T-helper 17 cell (primary cell): ENCODE measurements at regions not wholly inside any gene's neighbourhood (a gene's known extent, or its start where the extent isn't known, plus 50 kb on each side); places are given as distances from the start of the nearest gene placed in this dataset.

Experiments
- ATAC-seq: fragments of 150-1000 bp; cut with Tn5 transposase; 2 replicates; pipeline ENCODE4 v1.10.0; 2021; ENCODE audit warnings: mild to moderate bottlenecking, moderate library complexity
- DNase-seq, 3 donors: peaks; one replicate each; pipeline versions ENCODE4 v3.0.0 to v3.0.0-alpha.2; 2020 to 2021
- H3K9me3 ChIP-seq: one replicate; pipeline ENCODE4 v1.7.0; 2013; ENCODE audit warnings: low read length, mild to moderate bottlenecking; ENCODE audit not compliant: control insufficient read depth, poor library complexity, severe bottlenecking
- H3K27ac Mint-ChIP-seq: one replicate; pipeline ENCODE4 v1.8.0; 2022; ENCODE audit warnings: mild to moderate bottlenecking, moderate library complexity, mixed read lengths
- H3K27me3 Mint-ChIP-seq: one replicate; pipeline ENCODE4 v1.8.0; 2022; ENCODE audit warnings: mixed read lengths
- H3K36me3 Mint-ChIP-seq: one replicate; pipeline ENCODE4 v1.8.0; 2022; ENCODE audit warnings: low read depth, mixed read lengths
- H3K4me1 Mint-ChIP-seq: one replicate; pipeline ENCODE4 v1.8.0; 2022; ENCODE audit warnings: mild to moderate bottlenecking, mixed read lengths
- H3K4me3 Mint-ChIP-seq: one replicate; pipeline ENCODE4 v1.8.0; 2022; ENCODE audit warnings: mild to moderate bottlenecking, moderate library complexity, mixed read lengths

- peaks cover 2% of the 10 kb centered on the region for H3K4me1 Mint-ChIP-seq
- no peak overlapping the region for H3K4me3 Mint-ChIP-seq
- no peaks in the 10 kb centered on the region for H3K9me3 ChIP-seq
- no peak for ATAC-seq
- no peaks in the 10 kb centered on the region for H3K36me3 Mint-ChIP-seq
- H3K27ac Mint-ChIP-seq, result no peak overlapping the region
- peaks cover 17% of the 10 kb centered on the region for H3K27me3 Mint-ChIP-seq
- DNase-seq, result no peak
Measured at GRCh38 chr2:134770702-134771101, 51.9 kb upstream of the TMEM163 start.

GRCh38 chr2:134771313-134771801 lies 52.6 kb upstream of the TMEM163 start:
- peaks cover 11% of the 10 kb centered on the region for H3K27me3 Mint-ChIP-seq
- H3K9me3 ChIP-seq, result no peaks in the 10 kb centered on the region
- no peaks in the 10 kb centered on the region for H3K36me3 Mint-ChIP-seq
- ATAC-seq (no peak), DNase-seq (no peak)
- H3K4me3 Mint-ChIP-seq, result no peak overlapping the region
- H3K27ac Mint-ChIP-seq, result no peak overlapping the region
- peaks cover 2% of the 10 kb centered on the region for H3K4me1 Mint-ChIP-seq

GRCh38 chr2:134772493-134773169 lies 53.8 kb upstream of the TMEM163 start:
- ATAC-seq, result no peak
- H3K9me3 ChIP-seq, result no peaks in the 10 kb centered on the region
- no peaks in the 10 kb centered on the region for H3K36me3 Mint-ChIP-seq
- peaks cover 16% of the 10 kb centered on the region for H3K27me3 Mint-ChIP-seq
- H3K4me3 Mint-ChIP-seq, result no peak overlapping the region
- DNase-seq, result no peak
- no peak overlapping the region for H3K27ac Mint-ChIP-seq
- H3K4me1 Mint-ChIP-seq, result peaks cover 2% of the 10 kb centered on the region

- peaks cover 16% of the 10 kb centered on the region for H3K27me3 Mint-ChIP-seq
- no peak for DNase-seq
- H3K4me3 Mint-ChIP-seq, result no peak overlapping the region
- ATAC-seq, result no peak
- no peak overlapping the region for H3K27ac Mint-ChIP-seq
- H3K9me3 ChIP-seq, result no peaks in the 10 kb centered on the region
- peaks cover 2% of the 10 kb centered on the region for H3K4me1 Mint-ChIP-seq
- H3K36me3 Mint-ChIP-seq, result no peaks in the 10 kb centered on the region
Measured at GRCh38 chr2:134773335-134773734, 54.5 kb upstream of the TMEM163 start.

GRCh38 chr2:134773759-134774742 lies 55.3 kb upstream of the TMEM163 start:
- DNase-seq (no peak), ATAC-seq (no peak)
- Mint-ChIP-seq H3K27ac (no peak overlapping the region), H3K4me1 (peaks cover 2% of the 10 kb centered on the region), H3K36me3 (no peaks in the 10 kb centered on the region), H3K27me3 (peaks cover 16% of the 10 kb centered on the region), H3K4me3 (no peak overlapping the region)
- H3K9me3 ChIP-seq, result no peaks in the 10 kb centered on the region

- ATAC-seq (no peak), DNase-seq (no peak)
- Mint-ChIP-seq H3K27me3 (peaks cover 16% of the 10 kb centered on the region), H3K36me3 (no peaks in the 10 kb centered on the region), H3K4me3 (no peak overlapping the region), H3K4me1 (peaks cover 2% of the 10 kb centered on the region), H3K27ac (no peak overlapping the region)
- H3K9me3 ChIP-seq, result no peaks in the 10 kb centered on the region
Measured at GRCh38 chr2:134774786-134775641, 56.2 kb upstream of the TMEM163 start.

- peaks cover 16% of the 10 kb centered on the region for H3K27me3 Mint-ChIP-seq
- no peak for DNase-seq
- no peak for ATAC-seq
- H3K36me3 Mint-ChIP-seq, result no peaks in the 10 kb centered on the region
- no peaks in the 10 kb centered on the region for H3K9me3 ChIP-seq
- no peak overlapping the region for H3K27ac Mint-ChIP-seq
- peaks cover 7% of the 10 kb centered on the region for H3K4me1 Mint-ChIP-seq
- H3K4me3 Mint-ChIP-seq, result no peak overlapping the region
Measured at GRCh38 chr2:134776836-134777235, 58.0 kb upstream of the TMEM163 start.

- Mint-ChIP-seq H3K4me1 (peaks cover 7% of the 10 kb centered on the region), H3K36me3 (no peaks in the 10 kb centered on the region), H3K4me3 (no peak overlapping the region), H3K27ac (no peak overlapping the region), H3K27me3 (peaks cover 22% of the 10 kb centered on the region)
- DNase-seq (no peak), ATAC-seq (no peak)
- H3K9me3 ChIP-seq, result no peaks in the 10 kb centered on the region
Measured at GRCh38 chr2:134777593-134777992, 58.8 kb upstream of the TMEM163 start.

GRCh38 chr2:134778372-134778771 lies 59.6 kb upstream of the TMEM163 start:
- no peaks in the 10 kb centered on the region for H3K9me3 ChIP-seq
- Mint-ChIP-seq H3K4me1 (peaks cover 7% of the 10 kb centered on the region), H3K4me3 (no peak overlapping the region), H3K36me3 (no peaks in the 10 kb centered on the region), H3K27me3 (peaks cover 27% of the 10 kb centered on the region), H3K27ac (no peak overlapping the region)
- no peak for DNase-seq
- ATAC-seq, result no peak

GRCh38 chr2:134780972-134781371 lies 57.4 kb upstream of the ACMSD start:
- Mint-ChIP-seq H3K4me1 (peaks cover 5% of the 10 kb centered on the region), H3K4me3 (no peak overlapping the region), H3K27me3 (peaks cover 33% of the 10 kb centered on the region), H3K27ac (no peak overlapping the region), H3K36me3 (peaks cover 2% of the 10 kb centered on the region)
- DNase-seq, result no peak
- no peak for ATAC-seq
- no peaks in the 10 kb centered on the region for H3K9me3 ChIP-seq

- H3K9me3 ChIP-seq, result no peaks in the 10 kb centered on the region
- no peak for ATAC-seq
- no peak for DNase-seq
- Mint-ChIP-seq H3K4me3 (no peak overlapping the region), H3K4me1 (peaks cover 5% of the 10 kb centered on the region), H3K36me3 (peaks cover 2% of the 10 kb centered on the region), H3K27ac (no peak overlapping the region), H3K27me3 (peaks cover 26% of the 10 kb centered on the region)
Measured at GRCh38 chr2:134782107-134782506, 56.3 kb upstream of the ACMSD start.

GRCh38 chr2:134782792-134783191 lies 55.6 kb upstream of the ACMSD start:
- H3K9me3 ChIP-seq, result no peaks in the 10 kb centered on the region
- peaks cover 2% of the 10 kb centered on the region for H3K36me3 Mint-ChIP-seq
- no peak overlapping the region for H3K4me3 Mint-ChIP-seq
- no peak overlapping the region for H3K27ac Mint-ChIP-seq
- DNase-seq, result no peak
- H3K4me1 Mint-ChIP-seq, result peaks cover 5% of the 10 kb centered on the region
- ATAC-seq, result peak; percentile 50
- peaks cover 26% of the 10 kb centered on the region for H3K27me3 Mint-ChIP-seq

- H3K9me3 ChIP-seq, result no peaks in the 10 kb centered on the region
- Mint-ChIP-seq H3K36me3 (peaks cover 2% of the 10 kb centered on the region), H3K27ac (no peak overlapping the region), H3K27me3 (peaks cover 34% of the 10 kb centered on the region), H3K4me3 (no peak overlapping the region), H3K4me1 (peaks cover 5% of the 10 kb centered on the region)
- DNase-seq (no peak), ATAC-seq (no peak)
Measured at GRCh38 chr2:134783912-134784311, 54.5 kb upstream of the ACMSD start.
